Activated T-helper 17 cell treated with anti-CD3 and anti-CD28 coated beads, Interleukin-2, amount 50 U/mL, for 72 hours (primary cell): ENCODE measurements at regions not wholly inside any gene's neighbourhood (a gene's known extent, or its start where the extent isn't known, plus 50 kb on each side); places are given as distances from the start of the nearest gene placed in this dataset.

ENCODE experiments used
- ATAC-seq: fragments of 150-1000 bp; cut with Tn5 transposase; replicated peaks from 2 replicates; pipeline ENCODE4 v1.10.0; 2021; ENCODE audit warnings: mild to moderate bottlenecking, moderate library complexity
- H3K27ac Mint-ChIP-seq: one replicate; pipeline ENCODE4 v1.8.0; 2022; ENCODE audit warnings: mixed read lengths
- H3K27me3 Mint-ChIP-seq: one replicate; pipeline ENCODE4 v1.8.0; 2022; ENCODE audit warnings: mixed read lengths
- H3K36me3 Mint-ChIP-seq: one replicate; pipeline ENCODE4 v1.8.0; 2022; ENCODE audit warnings: low read depth, mild to moderate bottlenecking, mixed read lengths
- H3K4me1 Mint-ChIP-seq: one replicate; pipeline ENCODE4 v1.8.0; 2022; ENCODE audit warnings: mixed read lengths
- H3K4me3 Mint-ChIP-seq: one replicate; pipeline ENCODE4 v1.8.0; 2022; ENCODE audit warnings: mild to moderate bottlenecking, mixed read lengths
- H3K9me3 Mint-ChIP-seq: one replicate; pipeline ENCODE4 v1.8.0; 2022; ENCODE audit warnings: mixed read lengths

DNA sequence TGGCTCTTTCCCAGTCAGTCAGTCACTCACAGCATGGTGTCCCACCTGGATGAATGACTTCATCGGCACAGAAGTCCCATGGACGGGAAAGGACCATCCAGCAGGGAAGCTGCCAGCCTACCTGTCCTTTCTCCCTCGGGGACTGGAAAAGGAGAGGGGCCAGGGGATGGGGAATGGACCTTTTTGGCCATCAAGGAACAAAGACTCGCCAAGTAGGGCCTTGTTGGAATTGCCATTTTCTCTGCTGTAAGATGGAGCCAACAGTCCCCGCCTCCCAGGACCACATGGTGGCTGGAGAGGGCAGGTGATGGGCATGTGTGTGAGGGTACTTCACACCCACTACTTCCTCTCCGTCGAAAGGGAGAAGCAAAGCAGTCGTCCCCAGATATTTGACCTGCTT is 67.8 kb upstream of the LHX1 start:
- Mint-ChIP-seq H3K4me1 (no peaks in the 10 kb centered on the region), H3K4me3 (no peak overlapping the region), H3K27me3 (peaks cover 9% of the 10 kb centered on the region), H3K9me3 (no peaks in the 10 kb centered on the region), H3K27ac (no peak overlapping the region), H3K36me3 (no peaks in the 10 kb centered on the region)
- no peak for ATAC-seq

GRCh38 chr17:36869856-36870719 is 67.2 kb upstream of the LHX1 start:
- Mint-ChIP-seq H3K27me3 (peaks cover 4% of the 10 kb centered on the region), H3K4me1 (peaks cover under 1% of the 10 kb centered on the region), H3K9me3 (no peaks in the 10 kb centered on the region), H3K36me3 (no peaks in the 10 kb centered on the region), H3K4me3 (no peak overlapping the region), H3K27ac (no peak overlapping the region)
- ATAC-seq: no peak

- H3K4me3 Mint-ChIP-seq: no peak overlapping the region
- peaks cover 3% of the 10 kb centered on the region for H3K27me3 Mint-ChIP-seq
- peaks cover 6% of the 10 kb centered on the region for H3K4me1 Mint-ChIP-seq
- H3K36me3 Mint-ChIP-seq: no peaks in the 10 kb centered on the region
- no peak for ATAC-seq
- H3K9me3 Mint-ChIP-seq: no peaks in the 10 kb centered on the region
- H3K27ac Mint-ChIP-seq: no peak overlapping the region
Observed at GRCh38 chr17:36870720-36870999, 66.6 kb upstream of the LHX1 start.

- Mint-ChIP-seq H3K4me3 (no peak overlapping the region), H3K9me3 (no peaks in the 10 kb centered on the region), H3K27me3 (peaks cover 8% of the 10 kb centered on the region), H3K4me1 (peaks cover 15% of the 10 kb centered on the region), H3K27ac (peak overlapping the region; percentile 0), H3K36me3 (no peaks in the 10 kb centered on the region)
- ATAC-seq: no peak
Observed at GRCh38 chr17:36875698-36876293, 61.5 kb upstream of the LHX1 start.

DNA sequence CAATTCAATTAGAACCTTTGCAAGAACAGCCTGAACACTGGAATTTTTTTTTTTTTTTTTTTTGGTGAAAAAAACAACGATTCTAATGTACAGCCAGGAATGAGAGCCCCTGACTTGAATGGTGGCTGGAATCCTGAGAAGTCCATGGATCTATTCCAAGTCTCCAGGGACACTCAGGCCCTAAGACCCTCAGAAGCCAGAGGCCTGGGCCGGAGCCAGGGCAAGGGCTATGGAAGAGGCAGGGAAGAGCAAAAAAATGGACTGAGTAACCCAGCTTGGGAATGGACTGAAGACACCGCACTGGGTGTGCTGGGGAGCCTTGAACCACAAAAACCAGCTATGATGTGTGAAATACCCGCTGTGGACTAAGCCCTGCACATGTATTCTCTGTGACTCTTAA is 60.3 kb upstream of the LHX1 start:
- no peak for ATAC-seq
- peaks cover 14% of the 10 kb centered on the region for H3K27me3 Mint-ChIP-seq
- no peak overlapping the region for H3K4me3 Mint-ChIP-seq
- peaks cover 15% of the 10 kb centered on the region for H3K4me1 Mint-ChIP-seq
- no peaks in the 10 kb centered on the region for H3K36me3 Mint-ChIP-seq
- no peak overlapping the region for H3K27ac Mint-ChIP-seq
- peaks cover 4% of the 10 kb centered on the region for H3K9me3 Mint-ChIP-seq

DNA sequence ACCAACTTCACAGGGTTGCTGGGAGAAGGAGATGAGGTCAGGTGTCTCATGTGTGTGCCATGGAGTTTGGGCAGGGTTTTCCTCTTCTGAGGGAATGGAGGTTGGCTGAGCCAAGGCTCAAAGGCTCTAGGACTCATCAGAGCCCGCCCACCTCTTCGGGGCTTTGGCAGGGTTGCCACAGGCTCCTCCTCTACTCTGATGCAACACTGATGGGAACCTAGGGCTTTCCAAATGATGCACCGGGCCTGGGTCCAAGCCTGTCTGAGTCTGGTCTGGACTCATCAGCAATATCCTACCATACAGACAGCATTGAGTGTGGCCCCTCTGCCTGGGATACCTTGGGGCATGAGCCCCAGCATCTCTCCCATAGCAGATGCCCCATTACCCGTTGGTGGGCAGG is 59.5 kb upstream of the LHX1 start:
- Mint-ChIP-seq H3K4me1 (peaks cover 15% of the 10 kb centered on the region), H3K27ac (no peak overlapping the region), H3K27me3 (peaks cover 21% of the 10 kb centered on the region), H3K9me3 (peaks cover 7% of the 10 kb centered on the region), H3K4me3 (no peak overlapping the region), H3K36me3 (no peaks in the 10 kb centered on the region)
- no peak for ATAC-seq

- H3K36me3 Mint-ChIP-seq: no peaks in the 10 kb centered on the region
- peaks cover 21% of the 10 kb centered on the region for H3K27me3 Mint-ChIP-seq
- no peak overlapping the region for H3K27ac Mint-ChIP-seq
- H3K4me3 Mint-ChIP-seq: no peak overlapping the region
- peak; percentile 30 for ATAC-seq
- H3K4me1 Mint-ChIP-seq: peaks cover 15% of the 10 kb centered on the region
- peaks cover 7% of the 10 kb centered on the region for H3K9me3 Mint-ChIP-seq
Observed at GRCh38 chr17:36878216-36878615, 59.1 kb upstream of the LHX1 start.

GRCh38 chr17:36879027-36879426 is 58.2 kb upstream of the LHX1 start:
- peak; percentile 72 for ATAC-seq
- Mint-ChIP-seq H3K9me3 (peaks cover 7% of the 10 kb centered on the region), H3K27me3 (peaks cover 21% of the 10 kb centered on the region), H3K4me1 (peaks cover 15% of the 10 kb centered on the region), H3K4me3 (no peak overlapping the region), H3K36me3 (no peaks in the 10 kb centered on the region), H3K27ac (no peak overlapping the region)

DNA sequence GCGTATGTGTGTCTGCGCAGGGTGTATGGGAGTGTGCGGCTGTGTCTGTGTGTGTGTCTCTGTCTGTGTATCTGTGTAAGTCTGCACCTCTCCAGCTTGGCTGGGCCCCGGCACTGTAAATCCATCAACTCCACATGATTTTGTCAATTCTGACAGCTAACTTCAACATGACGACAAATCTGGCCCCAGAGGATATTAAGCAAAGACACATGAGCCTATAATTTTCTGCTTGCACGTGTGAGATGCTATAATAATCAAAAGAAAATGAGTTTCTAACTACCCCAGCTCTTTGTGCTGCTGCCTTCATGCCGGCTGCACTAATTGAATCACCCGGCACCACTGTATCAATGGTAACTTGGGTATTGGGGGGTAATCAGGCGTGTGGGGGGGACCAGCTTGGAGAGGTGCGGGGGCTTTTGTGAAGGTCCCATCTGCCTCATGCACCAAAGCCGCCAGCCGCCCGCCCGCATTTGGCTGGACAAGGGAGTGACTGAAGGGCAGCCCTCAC is 57.6 kb upstream of the LHX1 start:
- H3K27ac Mint-ChIP-seq: no peak overlapping the region
- H3K9me3 Mint-ChIP-seq: peaks cover 7% of the 10 kb centered on the region
- peaks cover 15% of the 10 kb centered on the region for H3K4me1 Mint-ChIP-seq
- no peaks in the 10 kb centered on the region for H3K36me3 Mint-ChIP-seq
- peaks cover 21% of the 10 kb centered on the region for H3K27me3 Mint-ChIP-seq
- ATAC-seq: no peak
- H3K4me3 Mint-ChIP-seq: no peak overlapping the region

- Mint-ChIP-seq H3K27ac (peak overlapping the region; percentile 29), H3K4me1 (peaks cover 11% of the 10 kb centered on the region), H3K36me3 (no peaks in the 10 kb centered on the region), H3K9me3 (peaks cover 7% of the 10 kb centered on the region), H3K4me3 (no peak overlapping the region), H3K27me3 (peaks cover 26% of the 10 kb centered on the region)
- peak; percentile 82 for ATAC-seq
Observed at GRCh38 chr17:36880268-36880905, 56.9 kb upstream of the LHX1 start.

DNA sequence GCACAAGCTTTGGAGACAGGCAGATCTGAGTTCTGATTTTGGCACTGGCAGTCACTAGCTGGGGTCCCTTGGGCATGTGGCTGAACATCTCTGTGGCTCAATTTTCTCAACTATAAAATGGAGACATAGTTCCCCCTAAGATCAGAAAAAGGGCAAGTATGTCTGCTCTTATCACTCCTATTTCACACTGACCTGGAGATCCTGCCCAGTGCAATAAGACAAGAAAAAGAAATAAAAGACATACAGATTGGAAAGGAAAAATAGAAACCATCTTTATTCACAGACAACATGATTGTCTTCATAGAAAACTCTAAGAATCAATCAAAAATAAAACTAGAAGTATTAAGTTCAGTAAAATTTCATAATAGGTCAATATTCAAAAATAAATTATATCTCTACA is 56.0 kb upstream of the LHX1 start:
- Mint-ChIP-seq H3K27ac (peak overlapping the region; percentile 29), H3K27me3 (peaks cover 28% of the 10 kb centered on the region), H3K4me1 (peaks cover 8% of the 10 kb centered on the region), H3K4me3 (no peak overlapping the region), H3K9me3 (peaks cover 7% of the 10 kb centered on the region), H3K36me3 (no peaks in the 10 kb centered on the region)
- ATAC-seq: no peak

DNA sequence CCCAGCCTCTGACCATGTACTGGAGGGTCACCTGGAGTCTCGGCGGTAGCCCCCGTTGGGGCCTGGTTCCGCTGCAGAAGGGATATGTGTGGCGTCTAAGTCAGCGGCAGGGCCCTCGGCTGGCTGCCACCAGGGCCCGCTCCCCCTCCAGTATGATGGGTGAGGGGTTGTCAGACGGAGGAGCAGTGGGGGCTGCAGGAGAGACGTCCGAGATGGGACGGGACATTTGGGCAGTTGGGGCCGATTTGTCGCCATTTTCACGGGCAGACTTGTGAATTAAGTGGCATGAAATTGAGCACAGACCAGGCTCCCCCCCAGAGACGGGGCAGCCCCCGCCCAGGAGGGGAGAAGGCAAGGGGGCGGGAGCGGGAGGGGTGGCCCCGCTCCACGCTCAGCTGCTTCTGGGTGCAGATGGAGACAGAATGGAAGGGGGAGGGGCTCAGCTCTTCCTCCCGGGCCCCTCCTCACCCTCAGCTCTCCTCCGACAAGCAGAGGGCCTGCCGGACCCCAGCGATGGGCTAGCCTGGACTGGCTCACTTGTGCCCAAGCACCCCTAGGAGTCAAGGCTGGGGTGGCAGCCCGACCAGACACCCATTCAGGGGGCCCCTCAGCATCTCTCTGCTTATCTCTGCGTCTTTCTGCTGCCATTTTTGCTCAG is 52.7 kb upstream of the LHX1 start:
- H3K4me3 Mint-ChIP-seq: no peak overlapping the region
- H3K27ac Mint-ChIP-seq: no peak overlapping the region
- H3K4me1 Mint-ChIP-seq: no peaks in the 10 kb centered on the region
- H3K36me3 Mint-ChIP-seq: no peaks in the 10 kb centered on the region
- peaks cover 7% of the 10 kb centered on the region for H3K9me3 Mint-ChIP-seq
- ATAC-seq: no peak
- H3K27me3 Mint-ChIP-seq: peaks cover 33% of the 10 kb centered on the region

GRCh38 chr17:36885153-36885735 is 52.0 kb upstream of the LHX1 start:
- Mint-ChIP-seq H3K9me3 (peaks cover 7% of the 10 kb centered on the region), H3K36me3 (no peaks in the 10 kb centered on the region), H3K27ac (no peak overlapping the region), H3K4me1 (no peaks in the 10 kb centered on the region), H3K27me3 (peaks cover 33% of the 10 kb centered on the region), H3K4me3 (no peak overlapping the region)
- ATAC-seq: no peak

- Mint-ChIP-seq H3K4me3 (no peak overlapping the region), H3K36me3 (no peaks in the 10 kb centered on the region), H3K27ac (no peak overlapping the region), H3K9me3 (peaks cover 7% of the 10 kb centered on the region), H3K27me3 (peaks cover 31% of the 10 kb centered on the region), H3K4me1 (no peaks in the 10 kb centered on the region)
- no peak for ATAC-seq
Observed at GRCh38 chr17:36885771-36886377, 51.4 kb upstream of the LHX1 start.
